ENCODE measurements at regions not wholly inside any gene's neighbourhood (a gene's known extent, or its start where the extent isn't known, plus 50 kb on each side); places are given as distances from the start of the nearest gene placed in this dataset.

DNA sequence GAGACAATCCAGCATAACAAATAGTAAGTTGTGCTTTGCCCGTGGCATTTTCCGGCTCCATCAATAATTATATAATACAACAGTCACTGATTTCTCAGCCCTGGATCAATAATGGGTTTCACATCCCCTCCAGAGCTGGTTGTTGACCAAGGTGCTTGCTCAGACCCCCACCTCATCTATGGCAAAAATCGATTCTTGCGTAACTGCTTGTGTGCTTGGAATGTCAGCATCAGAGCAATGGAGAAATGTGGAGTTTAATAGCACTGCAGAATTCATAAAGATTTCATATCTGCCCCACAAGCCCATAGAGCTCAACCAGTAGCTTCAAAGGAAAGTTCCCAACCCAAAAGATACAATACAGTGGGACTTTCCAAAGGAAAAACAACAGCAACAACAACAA, 1098.5 kb downstream of the IGSF11 start:
- DNase-seq, result no peak

DNA sequence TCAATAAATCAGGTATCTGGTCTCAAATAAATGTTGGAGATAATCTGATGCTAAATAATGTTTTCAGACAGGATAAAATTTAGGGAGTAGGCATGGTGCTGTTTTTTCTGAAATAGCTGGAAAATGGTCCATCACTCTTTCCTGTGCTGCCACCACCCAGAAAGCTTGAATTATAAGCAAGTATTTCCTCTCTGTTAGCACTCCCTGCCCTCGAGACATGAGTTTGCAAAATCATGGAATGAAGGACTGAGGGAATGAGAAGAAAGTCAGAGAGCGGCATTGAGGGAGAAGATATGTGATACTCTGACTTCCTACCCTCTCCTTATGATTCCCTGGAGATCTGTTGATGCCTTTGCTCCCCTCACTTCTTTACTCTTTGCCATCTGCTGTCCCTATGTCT, 1095.7 kb downstream of the IGSF11 start:
- DNase-seq, result no peak

DNA sequence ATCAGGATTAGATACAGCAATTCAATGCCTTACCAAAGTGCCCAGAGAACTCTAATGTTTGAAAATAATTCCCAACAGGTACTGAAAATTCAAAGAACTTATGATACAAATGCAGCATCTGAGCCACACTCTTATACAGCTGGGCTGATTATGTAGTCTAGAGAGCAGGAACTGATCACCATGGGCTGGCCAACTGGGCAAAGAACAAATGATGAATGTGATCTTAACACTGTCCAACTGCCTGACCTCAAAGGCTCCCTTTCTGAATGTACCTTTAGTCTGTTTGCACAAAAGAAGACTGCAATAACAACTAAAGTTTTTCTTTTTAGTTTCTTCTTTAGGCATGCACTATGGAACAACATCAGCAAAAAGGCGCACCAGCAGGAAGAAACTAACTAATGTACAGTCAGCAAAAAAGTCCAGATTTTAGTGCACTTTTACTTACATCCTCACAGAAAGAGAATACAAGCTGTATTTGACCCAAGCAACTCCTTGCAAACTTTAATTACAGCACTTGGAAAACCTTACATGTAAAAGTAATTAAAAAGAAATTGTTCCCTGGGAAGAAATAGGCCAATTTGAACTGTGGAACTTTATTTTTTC, 1095.1 kb downstream of the IGSF11 start:
- no peak for DNase-seq

DNA sequence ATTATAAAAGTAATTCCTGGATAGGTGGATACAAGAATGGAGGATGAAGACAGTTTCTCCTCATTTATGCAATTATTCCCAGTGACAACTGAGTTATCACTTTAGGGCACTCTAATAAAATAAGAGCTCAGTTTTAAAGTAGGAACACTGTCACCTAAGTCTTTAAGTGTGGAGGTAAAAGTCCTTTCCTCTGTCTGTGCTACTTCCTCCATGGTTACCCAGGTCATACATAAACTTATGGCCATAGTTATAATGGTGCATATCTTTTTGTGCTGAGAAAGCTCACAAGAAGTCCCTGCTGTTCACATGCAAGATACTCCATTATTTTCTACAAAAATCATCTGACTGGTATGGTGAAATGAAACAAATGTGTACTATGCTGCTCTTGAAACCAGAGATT, 1093.6 kb downstream of the IGSF11 start:
- no peak for DNase-seq

GRCh38 chr3:117941756-117942155, 1092.9 kb downstream of the IGSF11 start:
- no peak for DNase-seq

- no peak for DNase-seq
Observed at GRCh38 chr3:117954131-117954530, 1080.5 kb downstream of the IGSF11 start.

- no peak for DNase-seq
Observed at GRCh38 chr3:117955196-117955595, 1079.5 kb downstream of the IGSF11 start.

- no peak for DNase-seq
Observed at GRCh38 chr3:117958027-117958426, 1076.6 kb downstream of the IGSF11 start.

DNA sequence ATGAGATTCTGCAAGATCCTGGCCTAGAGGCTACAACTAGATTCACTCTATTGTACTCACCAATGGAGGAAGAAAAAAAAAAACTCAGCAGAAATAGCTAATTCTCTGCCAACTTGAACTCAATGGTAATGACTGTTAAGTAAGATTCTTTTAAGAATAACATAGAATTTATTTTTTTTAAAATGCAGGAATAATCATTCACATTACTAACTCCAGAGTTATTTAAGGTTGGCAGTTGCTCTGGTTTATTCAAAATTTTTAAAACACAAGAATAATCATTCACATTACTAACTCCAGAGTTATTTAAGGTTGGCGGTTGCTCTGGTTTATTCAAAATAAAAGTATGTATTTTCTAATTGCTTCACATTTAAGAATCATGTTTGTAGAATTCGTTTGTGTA, 1071.9 kb downstream of the IGSF11 start:
- peak in 1 of 3 donors; percentile 11 for DNase-seq

- no peak for DNase-seq
Observed at GRCh38 chr3:117963858-117964257, 1070.8 kb downstream of the IGSF11 start.

DNA sequence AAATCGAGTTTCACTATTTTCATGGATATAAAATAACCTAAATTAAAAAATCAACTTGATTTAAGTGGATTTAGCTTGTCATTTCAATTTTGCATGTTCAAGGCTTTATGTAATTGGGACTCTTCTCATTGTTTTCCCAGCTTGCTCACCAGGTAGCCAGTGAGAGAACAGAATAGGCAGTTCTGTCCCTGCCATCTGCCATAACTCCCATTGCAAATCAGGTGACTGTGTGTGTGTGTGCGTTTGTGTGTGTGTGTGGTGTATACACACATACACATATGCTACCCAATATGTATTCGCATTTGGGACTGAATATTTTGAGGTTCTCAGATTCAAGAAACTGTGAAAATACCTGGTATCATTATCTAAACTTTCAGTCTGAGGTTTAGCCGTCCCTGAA, 1069.8 kb downstream of the IGSF11 start:
- DNase-seq, result no peak

GRCh38 chr3:117977504-117978228, 1057.0 kb downstream of the IGSF11 start:
- DNase-seq, result no peak

- DNase-seq, result no peak
Observed at GRCh38 chr3:117979466-117979865, 1055.2 kb downstream of the IGSF11 start.

DNA sequence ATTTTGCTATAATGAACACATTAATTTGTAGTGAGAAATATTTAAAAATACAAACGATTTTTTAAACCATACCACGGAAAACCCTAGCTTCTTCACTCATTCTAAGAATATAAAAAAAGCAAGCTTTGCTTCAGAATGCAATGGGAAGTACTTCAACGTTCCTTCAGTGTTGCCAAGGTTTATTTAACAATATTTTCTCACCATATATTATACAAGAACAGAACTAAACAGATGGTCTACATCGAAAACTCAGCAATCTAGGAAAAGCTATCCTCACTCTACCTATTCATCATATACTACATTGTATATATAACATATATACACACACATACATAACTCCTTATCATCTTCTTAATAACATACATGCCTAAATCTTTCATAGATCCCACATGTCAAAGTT, 1047.4 kb downstream of the IGSF11 start:
- no peak for DNase-seq

DNA sequence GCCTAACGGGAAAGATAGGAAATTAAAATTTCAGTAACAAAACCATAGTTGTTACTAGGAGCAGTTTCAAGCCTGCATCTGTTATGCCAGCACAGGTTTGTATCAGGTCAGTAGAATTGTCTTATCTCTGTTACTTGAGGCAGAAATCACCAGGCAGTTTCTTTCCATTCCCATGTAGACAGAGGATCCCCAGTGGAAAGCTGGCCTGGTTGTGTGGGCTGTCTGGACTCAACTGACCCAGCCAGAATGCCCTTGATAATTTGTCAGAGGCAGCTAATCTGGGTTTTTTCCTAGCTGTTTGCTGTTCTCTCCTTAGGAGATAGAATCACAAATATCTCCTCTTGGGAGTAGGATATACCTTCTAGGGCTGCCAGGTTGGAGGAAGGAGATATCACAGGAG, 1044.7 kb downstream of the IGSF11 start:
- no peak for DNase-seq

- no peak for DNase-seq
Observed at GRCh38 chr3:117990627-117991026, 1044.0 kb downstream of the IGSF11 start.

GRCh38 chr3:117995842-117996437, 1038.7 kb downstream of the IGSF11 start:
- DNase-seq, result peak in 1 of 3 donors; percentile 22

DNA sequence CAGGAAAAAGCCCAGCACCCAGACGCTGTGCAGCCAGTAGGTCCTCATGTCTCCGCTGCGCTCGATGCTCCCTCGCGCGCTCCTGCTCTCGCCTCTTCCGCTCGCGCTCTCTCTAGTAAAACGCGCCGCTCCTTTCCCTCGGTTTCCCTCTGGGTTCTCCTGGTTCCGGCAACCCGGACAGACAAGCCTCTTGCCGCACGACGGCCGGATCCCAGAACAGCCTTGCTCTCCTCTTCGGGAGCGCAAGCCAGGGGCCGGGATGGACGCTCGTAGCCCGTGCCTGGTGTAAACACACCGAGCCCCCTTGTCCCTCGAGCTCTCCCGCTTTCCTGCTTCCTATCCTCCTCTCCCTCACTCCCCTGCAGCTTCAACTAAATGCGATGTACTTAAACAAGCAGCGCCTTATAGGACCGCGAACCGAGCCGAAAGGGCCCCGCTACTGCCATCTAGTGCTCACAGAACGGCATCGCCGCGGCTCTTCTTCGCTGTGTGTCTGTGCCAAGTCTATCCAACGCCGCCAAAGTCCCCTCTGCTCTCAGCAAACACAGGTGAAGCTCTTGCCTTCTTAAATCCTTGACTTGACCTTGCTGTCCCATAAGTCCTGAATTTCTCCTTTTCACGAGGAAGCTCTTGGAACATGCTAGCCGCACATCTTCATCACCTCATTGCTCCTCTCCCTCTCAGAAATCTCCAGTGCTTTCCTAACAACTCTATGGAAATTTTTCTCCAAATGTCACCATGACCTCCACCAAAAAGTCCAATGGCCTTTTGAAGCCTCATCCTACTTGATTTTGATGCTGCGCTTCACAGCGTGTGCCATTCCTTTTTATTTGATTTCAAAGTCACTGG, 1037.2 kb downstream of the IGSF11 start:
- peak; percentile 84 to 95 (median 89) for DNase-seq

- DNase-seq, result no peak
Observed at GRCh38 chr3:117998071-117998470, 1036.6 kb downstream of the IGSF11 start.

GRCh38 chr3:118000219-118000618, 1034.4 kb downstream of the IGSF11 start:
- DNase-seq, result no peak

DNA sequence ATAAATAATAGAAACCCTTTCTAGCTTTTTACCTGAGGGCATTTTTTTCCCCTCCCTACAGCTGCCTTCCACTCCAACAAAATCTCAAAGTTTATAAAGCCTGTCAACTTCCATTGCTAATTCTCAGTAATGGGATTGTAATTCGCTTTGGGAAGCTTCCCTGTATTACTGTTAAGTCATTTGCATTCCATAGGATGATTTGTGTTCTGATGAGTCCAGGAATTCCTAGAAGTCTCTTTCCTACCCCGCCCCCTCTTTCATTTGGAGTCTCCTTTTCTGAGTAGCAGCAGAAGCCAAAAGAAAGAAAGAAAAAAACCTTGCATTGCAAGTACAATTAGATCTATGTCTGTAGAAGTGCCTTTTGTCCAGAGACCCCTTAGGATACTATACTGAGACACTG, 1033.3 kb downstream of the IGSF11 start:
- DNase-seq, result peak in 2 of 3 donors; percentile 10 to 41

GRCh38 chr3:118011910-118012309, 1022.7 kb downstream of the IGSF11 start:
- no peak for DNase-seq
